ENCODE measurements at regions not wholly inside any gene's neighbourhood (a gene's known extent, or its start where the extent isn't known, plus 50 kb on each side); places are given as distances from the start of the nearest gene placed in this dataset.
"Not testable (repeated sequence)": the region's sequence is repeated elsewhere in the genome, so short reads cannot be mapped to it uniquely, and the experiment has no call there.

GRCh38 chr16:26394409-26394808 is 672.3 kb upstream of the C16orf82 start:
- DNase-seq (ENCODE audit: low spot score): no peak

DNA sequence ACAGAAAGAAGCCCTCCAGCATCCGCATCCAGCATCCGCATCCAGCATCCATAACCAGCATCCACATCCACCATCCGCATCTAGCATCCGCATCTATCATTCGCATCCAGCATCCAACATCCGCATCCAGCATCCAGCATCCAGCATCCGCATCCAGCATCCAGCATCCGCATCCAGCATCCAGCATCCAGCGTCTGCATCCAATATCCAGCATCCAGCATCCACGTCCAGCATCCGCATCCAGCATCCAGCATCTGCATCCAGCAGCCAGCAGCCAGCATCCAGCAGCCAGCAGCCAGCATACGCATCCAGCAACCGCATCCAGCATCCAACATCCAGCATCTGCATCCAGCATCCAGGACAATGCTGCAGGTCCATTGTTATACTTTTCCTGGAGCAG is 671.0 kb upstream of the C16orf82 start:
- no peak for DNase-seq (ENCODE audit: low spot score)

GRCh38 chr16:26396511-26397235 is 670.1 kb upstream of the C16orf82 start:
- no peak for DNase-seq (ENCODE audit: low spot score)

- no peak for DNase-seq (ENCODE audit: low spot score)
Observed at GRCh38 chr16:26413780-26414179, 652.9 kb upstream of the C16orf82 start.

DNA sequence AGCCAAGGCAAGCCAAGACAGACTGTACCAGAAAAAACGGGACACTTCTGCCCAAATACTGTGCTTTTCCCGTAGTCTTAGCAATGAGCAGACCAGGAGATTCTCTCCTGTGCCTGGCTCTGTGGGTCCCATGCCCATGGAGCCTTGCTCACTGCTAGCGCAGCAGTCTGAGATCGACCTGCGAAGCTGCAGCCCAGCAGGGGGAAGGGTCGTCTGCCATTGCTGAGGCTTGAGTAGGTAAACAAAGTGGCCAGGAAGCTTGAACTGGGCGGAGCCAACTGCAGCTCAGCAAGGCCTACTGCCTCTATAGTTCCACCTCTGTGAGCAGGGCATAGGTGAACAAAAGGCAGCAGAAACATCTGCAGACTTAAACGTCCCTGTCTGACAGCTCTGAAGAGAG is 647.3 kb upstream of the C16orf82 start:
- not testable (repeated sequence) for DNase-seq (ENCODE audit: low spot score)

DNA sequence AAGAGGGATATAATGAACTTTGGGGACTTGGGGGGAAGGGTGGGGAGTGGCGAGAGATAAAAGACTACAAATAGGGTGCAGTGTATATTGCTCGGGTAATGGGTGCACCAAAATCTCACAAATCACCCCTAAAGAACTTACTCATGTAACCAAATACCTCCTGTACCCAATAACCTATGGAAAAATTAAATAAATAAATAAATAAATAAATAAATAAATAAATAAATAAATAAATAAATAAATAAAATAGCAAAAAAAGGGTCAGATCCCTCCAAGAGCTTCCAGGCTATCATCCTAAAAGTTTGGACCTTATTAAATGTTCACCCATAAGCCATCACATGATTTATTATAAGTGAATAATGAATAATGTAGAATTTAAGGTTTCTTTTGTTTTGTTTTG is 636.1 kb upstream of the C16orf82 start:
- no peak for DNase-seq (ENCODE audit: low spot score)

DNA sequence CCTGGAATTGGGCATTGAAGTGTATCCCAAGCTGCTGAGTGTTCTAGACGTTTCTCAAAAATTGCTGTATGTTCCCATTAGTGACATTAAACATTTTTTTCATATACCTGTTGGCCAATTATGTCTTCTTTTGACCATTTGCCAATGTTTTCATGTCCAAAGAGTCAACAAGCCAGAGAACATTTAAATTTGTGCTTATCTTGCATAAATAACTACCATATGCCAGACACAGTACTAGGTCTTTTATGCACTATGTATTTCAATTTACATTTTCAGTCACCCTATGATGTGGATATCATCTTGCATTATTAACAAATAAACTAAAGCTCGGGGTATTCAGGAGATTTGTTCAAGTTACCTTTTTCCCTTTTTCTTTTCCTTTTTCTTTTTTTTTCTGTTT is 632.9 kb upstream of the C16orf82 start:
- DNase-seq (ENCODE audit: low spot score): no peak

GRCh38 chr16:26441178-26441577 is 625.5 kb upstream of the C16orf82 start:
- no peak for DNase-seq (ENCODE audit: low spot score)

DNA sequence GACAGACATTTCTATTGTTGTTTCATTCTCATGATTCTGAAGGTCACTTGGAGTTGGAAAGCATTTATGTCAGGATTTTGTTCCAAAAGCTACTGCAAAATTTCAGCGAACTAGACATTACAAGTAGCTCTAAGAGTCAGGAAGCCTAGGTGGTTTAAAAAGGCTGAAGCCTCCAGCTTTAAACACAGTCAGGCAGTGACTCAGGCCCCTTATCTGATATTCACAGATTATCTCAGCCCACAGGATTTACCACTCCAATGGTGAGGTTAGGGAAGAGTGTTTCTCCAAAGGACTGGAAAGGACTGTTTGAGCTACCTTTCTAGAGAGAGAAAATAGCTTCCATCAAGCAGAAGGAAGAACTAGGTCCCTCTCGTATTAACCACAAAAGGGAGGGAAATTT is 624.4 kb upstream of the C16orf82 start:
- no peak for DNase-seq (ENCODE audit: low spot score)

DNA sequence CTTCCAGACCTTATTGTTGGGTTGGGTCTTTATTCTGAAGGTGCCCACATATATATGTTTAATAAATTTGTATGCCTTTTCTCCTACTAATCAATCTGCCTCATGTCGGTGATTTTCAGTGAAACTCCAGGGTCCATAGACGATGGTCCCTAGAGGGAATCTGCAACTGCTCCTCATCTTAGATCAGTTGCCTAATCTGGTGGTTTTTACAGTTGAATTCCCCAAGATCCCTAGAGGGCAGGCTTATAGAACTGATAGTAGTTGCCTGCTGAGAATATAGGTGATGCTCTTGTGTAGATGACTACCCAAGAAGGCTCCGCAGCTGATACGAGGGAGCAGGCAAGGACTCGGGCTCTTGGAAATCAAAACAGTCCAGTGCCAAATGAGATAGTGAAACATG is 619.2 kb upstream of the C16orf82 start:
- DNase-seq (ENCODE audit: low spot score): no peak

- DNase-seq (ENCODE audit: low spot score): no peak
Observed at GRCh38 chr16:26453215-26453614, 613.5 kb upstream of the C16orf82 start.

- DNase-seq (ENCODE audit: low spot score): no peak
Observed at GRCh38 chr16:26454102-26454501, 612.6 kb upstream of the C16orf82 start.

- no peak for DNase-seq (ENCODE audit: low spot score)
Observed at GRCh38 chr16:26456074-26456473, 610.7 kb upstream of the C16orf82 start.

GRCh38 chr16:26457095-26457494 is 609.6 kb upstream of the C16orf82 start:
- no peak for DNase-seq (ENCODE audit: low spot score)

DNA sequence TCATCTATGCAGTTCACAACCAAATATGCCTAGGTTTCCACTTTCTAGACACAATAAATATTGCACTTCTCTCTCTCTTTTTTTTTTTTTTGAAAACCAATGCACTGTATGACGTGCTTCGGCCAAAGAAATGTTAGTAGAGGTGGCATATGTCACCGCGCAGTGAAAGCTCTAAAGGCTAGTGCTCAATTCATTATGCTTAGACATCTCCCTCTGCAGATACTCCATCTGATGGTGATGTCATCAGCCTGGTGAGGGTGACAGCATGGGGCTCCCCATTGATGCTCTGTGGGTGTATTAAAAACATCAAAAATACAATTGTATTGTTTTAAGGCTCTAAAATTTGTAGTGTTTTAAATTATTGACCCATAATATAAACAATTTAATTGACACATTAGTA is 608.8 kb upstream of the C16orf82 start:
- no peak for DNase-seq (ENCODE audit: low spot score)

DNA sequence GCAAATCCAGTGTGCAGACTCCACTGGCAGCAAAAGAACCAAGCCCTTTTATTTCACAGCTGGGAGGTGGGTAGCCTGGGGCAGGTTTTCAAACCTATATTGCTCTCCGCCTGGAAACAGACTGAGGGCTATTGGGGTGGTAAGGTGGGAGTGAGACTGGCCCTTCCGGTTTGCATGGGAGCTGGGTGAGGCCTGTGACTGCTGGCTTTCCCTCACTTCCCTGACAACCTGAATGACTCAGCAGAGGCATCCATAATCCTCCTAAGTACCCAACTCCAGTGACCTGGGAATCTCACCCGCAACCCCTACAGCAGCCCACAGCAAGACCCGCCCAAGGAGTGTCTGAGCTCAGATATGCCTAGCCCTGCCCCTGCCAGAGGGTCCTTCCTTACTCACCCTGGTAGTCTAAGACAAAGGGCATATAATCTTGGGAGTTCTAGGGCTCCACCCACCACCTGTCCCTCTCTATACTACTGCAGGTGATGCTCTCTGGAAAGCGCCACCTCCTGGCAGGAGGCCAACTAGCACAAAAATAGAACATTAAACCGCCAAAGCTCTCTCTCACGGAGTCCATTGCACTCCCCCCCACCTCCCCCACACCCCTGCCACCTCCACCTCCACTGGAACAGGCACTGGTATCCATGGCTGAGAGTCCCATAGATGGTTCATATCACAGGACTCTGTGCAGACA is 602.0 kb upstream of the C16orf82 start:
- no peak for DNase-seq (ENCODE audit: low spot score)

GRCh38 chr16:26474405-26474804 is 592.3 kb upstream of the C16orf82 start:
- not testable (repeated sequence) for DNase-seq (ENCODE audit: low spot score)

GRCh38 chr16:26475596-26475995 is 591.1 kb upstream of the C16orf82 start:
- no peak for DNase-seq (ENCODE audit: low spot score)

DNA sequence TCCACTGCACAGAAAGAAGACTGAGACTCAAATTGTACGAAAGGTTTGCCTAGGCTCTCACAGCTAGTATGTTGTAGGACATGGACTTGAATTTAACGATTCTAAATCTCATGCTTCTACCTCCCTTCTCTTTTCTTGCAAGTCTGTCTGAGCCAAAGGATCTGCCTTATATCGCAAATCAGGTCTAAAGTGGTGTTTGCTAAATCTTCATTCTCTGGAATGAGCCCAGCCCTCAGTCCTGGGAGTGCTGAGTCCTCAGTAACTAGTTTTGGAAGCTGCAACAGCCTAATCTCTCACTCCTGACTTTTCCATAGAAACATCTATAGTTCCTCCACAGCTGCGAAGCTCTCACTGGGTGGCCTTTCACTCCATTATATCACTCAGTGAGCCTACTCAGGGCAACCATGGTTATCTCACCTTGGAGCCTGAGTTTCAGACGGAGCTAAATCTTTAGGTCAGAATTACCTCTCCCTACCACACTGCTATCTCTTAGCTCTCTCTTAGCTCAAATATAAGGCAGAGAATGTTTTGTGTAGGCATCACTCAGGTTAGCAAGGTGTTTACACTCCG is 575.5 kb upstream of the C16orf82 start:
- no peak for DNase-seq (ENCODE audit: low spot score)

DNA sequence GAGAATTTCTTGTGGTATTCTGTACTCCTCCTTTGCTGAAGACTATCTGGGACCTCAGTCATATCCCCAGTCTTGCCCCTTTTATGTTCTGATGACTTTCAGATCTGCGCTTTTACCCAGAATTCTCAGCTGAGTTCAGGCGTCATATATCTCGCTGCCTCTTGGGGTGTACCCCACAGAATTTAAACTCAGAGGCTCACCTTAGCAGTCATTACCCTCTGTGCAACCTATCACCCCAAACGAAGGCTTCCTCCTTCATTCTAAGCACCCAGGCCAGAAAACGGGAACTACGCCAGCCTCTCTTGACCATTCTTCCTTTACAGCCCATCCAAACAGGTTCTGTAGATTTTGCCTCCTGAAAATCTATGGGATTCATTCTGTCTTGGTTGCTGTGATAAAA is 574.8 kb upstream of the C16orf82 start:
- DNase-seq (ENCODE audit: low spot score): no peak

- no peak for DNase-seq (ENCODE audit: low spot score)
Observed at GRCh38 chr16:26493751-26494150, 573.0 kb upstream of the C16orf82 start.

DNA sequence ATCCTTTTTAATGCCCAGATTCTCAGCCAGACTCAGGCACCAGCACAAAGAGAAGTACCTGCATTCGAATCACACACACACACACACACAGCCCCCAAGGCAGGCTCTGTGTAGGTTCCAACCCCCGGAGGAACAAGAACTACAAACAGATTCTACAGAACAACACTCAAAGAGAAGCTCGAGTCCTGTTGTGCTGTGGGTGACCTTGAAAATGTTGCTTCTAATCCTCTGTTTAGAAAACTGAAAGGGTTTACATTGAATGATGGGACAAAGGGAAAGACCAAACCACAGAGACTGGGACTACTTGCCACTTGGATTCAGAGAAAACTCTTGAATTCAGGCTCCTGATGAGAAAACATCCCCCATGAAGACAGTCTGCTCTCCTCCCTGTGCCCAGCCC is 568.8 kb upstream of the C16orf82 start:
- no peak for DNase-seq (ENCODE audit: low spot score)

- no peak for DNase-seq (ENCODE audit: low spot score)
Observed at GRCh38 chr16:26500326-26500725, 566.4 kb upstream of the C16orf82 start.

- DNase-seq (ENCODE audit: low spot score): no peak
Observed at GRCh38 chr16:26505496-26505895, 561.2 kb upstream of the C16orf82 start.
